ENCODE measurements at regions not wholly inside any gene's neighbourhood (a gene's known extent, or its start where the extent isn't known, plus 50 kb on each side); places are given as distances from the start of the nearest gene placed in this dataset.

GRCh38 chr22:44392446-44392921 is 79.7 kb upstream of the SHISAL1 start:
- Histone ChIP-seq H3K4me3 (no peak overlapping the region), H3K36me3 (ENCODE audit: control insufficient read depth in 2 of 2, insufficient read depth in 2 of 2, low read length in 1 of 2) (no peaks in the 10 kb centered on the region), H3K9me3 (replicated peaks; ENCODE audit: control insufficient read depth, insufficient read depth, low read length) (no peaks in the 10 kb centered on the region), H4K20me1 (ENCODE audit: control insufficient read depth, insufficient read depth) (no peaks in the 10 kb centered on the region), H3K9ac (ENCODE audit: control insufficient read depth, insufficient read depth, low read length) (no peak overlapping the region), H3K4me1 (ENCODE audit: control insufficient read depth, insufficient read depth, low read length) (no peaks in the 10 kb centered on the region), H3K27ac (ENCODE audit: control insufficient read depth, insufficient read depth) (no peak overlapping the region), H2AFZ (ENCODE audit: control insufficient read depth, low read depth, low read length) (no peak overlapping the region), H3K79me2 (ENCODE audit: control insufficient read depth, insufficient read depth, low read length) (no peaks in the 10 kb centered on the region), H3K27me3 (replicated peaks in 1 of 2; ENCODE audit: control insufficient read depth in 2 of 2, insufficient read depth in 2 of 2, low read length in 1 of 2) (peaks cover 0 to 3% of the 10 kb centered on the region in 2 experiments; a peak in 2 of 4 replicates), H3K4me2 (ENCODE audit: control insufficient read depth, insufficient read depth) (no peak overlapping the region)
- ChIA-PET CTCF (no interaction called here), RAD21 (ENCODE audit: unreplicated experiment) (no interaction called here), SMC1A (ENCODE audit: uncharacterized antibody, unreplicated experiment) (no interaction called here), POLR2A (no interaction called here)
- no peak for ATAC-seq
- no peak for TF ChIP-seq HCFC1 (IDR thresholded peaks at IDR 0.05; ENCODE audit: low read length)
- no peak for TF ChIP-seq NRF1 (conservative IDR thresholded peaks at IDR 0.05; ENCODE audit: low read depth, low read length)
- no peak for TF ChIP-seq PML (IDR thresholded peaks at IDR 0.05; ENCODE audit: low read length)
- TF ChIP-seq PRDM15 (CRISPR knock-in tag; IDR thresholded peaks at IDR 0.05), result no peak
- TF ChIP-seq HDAC2 (IDR thresholded peaks at IDR 0.05), result no peak
- no peak for TF ChIP-seq PAX8 (IDR thresholded peaks at IDR 0.05)
- TF ChIP-seq POU2F2 (IDR thresholded peaks at IDR 0.05; ENCODE audit: borderline replicate concordance, low read depth, low read length), result no peak
- TF ChIP-seq LARP7 (IDR thresholded peaks at IDR 0.05), result no peak
- TF ChIP-seq SRF (IDR thresholded peaks at IDR 0.05; ENCODE audit: low read depth in 2 of 2, low read length in 2 of 2), result no peak
- TF ChIP-seq IKZF2 (IDR thresholded peaks at IDR 0.05), result no peak
- TF ChIP-seq CHD2 (IDR thresholded peaks at IDR 0.05; ENCODE audit: borderline replicate concordance, low read depth, low read length), result no peak
- in situ Hi-C loops (cut with MboI) (no loop called here), intact Hi-C loops (cut with micrococcal nuclease; ENCODE audit: unreplicated experiment) (no loop called here)
- BruUV-seq (replicated peaks), result no TSS peak
- no peak for DNase-seq (ENCODE audit: low read depth, low spot score)
- no peak for FAIRE-seq
- 17% methylated on average over 6 of the region's 6 CpGs for WGBS (ENCODE audit: insufficient coverage, insufficient replicate concordance, low lambda C conversion rate, missing lambda C conversion rate)

Measured in GM12878 (cell line).